GM19372 (cell line): ENCODE measurements at regions not wholly inside any gene's neighbourhood (a gene's known extent, or its start where the extent isn't known, plus 50 kb on each side); places are given as distances from the start of the nearest gene placed in this dataset.
"Not testable (repeated sequence)": the region's sequence is repeated elsewhere in the genome, so short reads cannot be mapped to it uniquely, and the experiment has no call there.

Experiments
- ATAC-seq: cut with Tn5 transposase; IDR thresholded peaks from one replicate; pipeline ENCODE4 v1.9.1; 2021; ENCODE audit warnings: mild to moderate bottlenecking, low read depth, moderate library complexity; ENCODE audit not compliant: unreplicated experiment

- ATAC-seq = no peak
These were observed 217.9 kb upstream of the KCNMB2 start for GRCh38 chr3:178318340-178318739.

- ATAC-seq = no peak
These were observed 217.1 kb upstream of the KCNMB2 start for GRCh38 chr3:178318941-178319816.

- no peak for ATAC-seq
These were observed 215.5 kb upstream of the KCNMB2 start for GRCh38 chr3:178320456-178321351.

- no peak for ATAC-seq
These were observed 211.9 kb upstream of the KCNMB2 start for GRCh38 chr3:178324356-178324755.

GRCh38 chr3:178325330-178325729 lies 210.9 kb upstream of the KCNMB2 start:
- ATAC-seq = no peak

GRCh38 chr3:178329936-178330335 lies 206.3 kb upstream of the KCNMB2 start:
- ATAC-seq = no peak

- no peak for ATAC-seq
These were observed 202.0 kb upstream of the KCNMB2 start for GRCh38 chr3:178334239-178334638.

GRCh38 chr3:178336336-178336735 lies 199.9 kb upstream of the KCNMB2 start:
- ATAC-seq = no peak

- ATAC-seq = no peak
These were observed 195.7 kb upstream of the KCNMB2 start for GRCh38 chr3:178340506-178340905.

GRCh38 chr3:178341636-178342035 lies 194.6 kb upstream of the KCNMB2 start:
- ATAC-seq = no peak

- no peak for ATAC-seq
These were observed 194.1 kb upstream of the KCNMB2 start for GRCh38 chr3:178342111-178342510.

- ATAC-seq = no peak
These were observed 192.7 kb upstream of the KCNMB2 start for GRCh38 chr3:178343433-178344038.

- no peak for ATAC-seq
These were observed 190.3 kb upstream of the KCNMB2 start for GRCh38 chr3:178345944-178346343.

GRCh38 chr3:178348561-178349217 lies 187.5 kb upstream of the KCNMB2 start:
- ATAC-seq = not testable (repeated sequence)

- ATAC-seq = not testable (repeated sequence)
These were observed 187.0 kb upstream of the KCNMB2 start for GRCh38 chr3:178349218-178349596.

GRCh38 chr3:178350763-178351162 lies 185.5 kb upstream of the KCNMB2 start:
- no peak for ATAC-seq

- ATAC-seq = no peak
These were observed 183.8 kb upstream of the KCNMB2 start for GRCh38 chr3:178352326-178353005.

GRCh38 chr3:178353006-178353694 lies 183.1 kb upstream of the KCNMB2 start:
- no peak for ATAC-seq

- ATAC-seq = no peak
These were observed 176.5 kb upstream of the KCNMB2 start for GRCh38 chr3:178359728-178360127.
